GM21381 (cell line): ENCODE measurements at regions not wholly inside any gene's neighbourhood (a gene's known extent, or its start where the extent isn't known, plus 50 kb on each side); places are given as distances from the start of the nearest gene placed in this dataset.

Experiments used
- ATAC-seq: cut with Tn5 transposase; IDR thresholded peaks from one replicate; pipeline ENCODE4 v1.9.1; 2021; ENCODE audit warnings: mild to moderate bottlenecking, moderate library complexity; ENCODE audit not compliant: unreplicated experiment

- ATAC-seq: no peak
Measured at GRCh38 chr6:138550346-138550767, 51.1 kb upstream of the NHSL1 start.

- no peak for ATAC-seq
Measured at GRCh38 chr6:138554146-138554545, 54.9 kb upstream of the NHSL1 start.

- no peak for ATAC-seq
Measured at GRCh38 chr6:138555421-138555988, 56.2 kb upstream of the NHSL1 start.

- no peak for ATAC-seq
Measured at GRCh38 chr6:138557147-138557546, 57.9 kb upstream of the NHSL1 start.

- ATAC-seq: no peak
Measured at GRCh38 chr6:138559143-138559542, 59.8 kb upstream of the NHSL1 start.

- no peak for ATAC-seq
Measured at GRCh38 chr6:138560130-138560860, 61.0 kb upstream of the NHSL1 start.

- no peak for ATAC-seq
Measured at GRCh38 chr6:138562691-138563090, 63.4 kb upstream of the NHSL1 start.

DNA sequence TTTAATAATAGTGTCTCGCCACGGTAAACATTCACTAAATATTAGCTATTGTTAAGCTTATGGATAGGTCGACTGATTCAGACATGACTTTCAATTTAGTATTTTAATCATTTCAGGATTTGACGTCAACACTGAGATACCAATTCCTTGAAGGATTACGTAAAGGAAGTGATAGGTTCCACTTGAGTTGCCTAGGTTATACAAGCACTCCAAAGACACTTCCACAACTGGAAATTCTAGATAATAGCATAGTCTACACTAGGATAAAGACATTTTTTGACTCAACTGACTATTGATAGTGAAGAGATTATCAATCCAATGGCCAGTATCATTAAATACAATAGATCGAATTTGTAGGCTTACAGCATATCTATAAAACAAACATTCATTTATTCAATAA lies 63.9 kb upstream of the NHSL1 start:
- no peak for ATAC-seq

- ATAC-seq: no peak
Measured at GRCh38 chr6:138563650-138564049, 64.4 kb upstream of the NHSL1 start.

GRCh38 chr6:138564170-138564721 lies 65.0 kb upstream of the NHSL1 start:
- ATAC-seq: no peak

- no peak for ATAC-seq
Measured at GRCh38 chr6:138567052-138567451, 67.8 kb upstream of the NHSL1 start.

DNA sequence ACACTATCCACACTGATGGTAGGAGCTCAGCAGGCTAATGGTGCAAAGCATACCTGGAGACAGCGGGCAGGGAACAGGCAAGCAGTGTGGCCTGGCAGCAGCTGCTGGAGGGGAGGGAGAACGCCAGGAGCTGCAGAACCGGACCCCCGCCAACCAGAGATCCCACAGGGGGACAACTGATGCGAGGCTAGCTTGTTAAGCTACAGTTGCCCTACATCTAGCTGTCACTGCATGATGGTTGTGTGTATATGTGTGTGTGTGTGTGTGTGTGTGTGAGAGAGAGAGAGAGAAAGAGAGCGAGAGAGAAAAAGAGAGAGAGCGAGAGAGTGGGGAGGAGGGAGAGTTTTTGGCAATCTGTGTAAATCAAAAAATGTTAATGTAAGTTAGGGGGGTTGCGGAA lies 69.7 kb upstream of the NHSL1 start:
- no peak for ATAC-seq

DNA sequence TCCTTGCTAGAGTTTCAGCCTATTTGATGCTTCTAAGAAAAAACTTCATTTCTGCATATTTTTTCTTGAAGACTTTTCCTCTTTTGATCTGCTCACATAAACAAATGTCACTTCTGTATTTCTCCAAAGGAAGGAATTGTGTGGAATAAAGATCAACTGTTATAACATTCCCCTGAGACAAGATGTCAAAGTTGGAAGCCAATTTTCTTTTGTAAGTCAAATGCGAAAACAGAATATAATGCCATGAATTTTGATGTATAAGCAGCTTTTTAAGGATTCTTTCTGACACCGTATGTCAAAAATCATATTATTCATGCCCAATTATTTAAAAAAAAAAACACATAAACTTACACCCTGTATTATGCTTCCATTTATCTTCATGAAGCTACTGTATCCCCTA lies 70.3 kb upstream of the NHSL1 start:
- no peak for ATAC-seq

DNA sequence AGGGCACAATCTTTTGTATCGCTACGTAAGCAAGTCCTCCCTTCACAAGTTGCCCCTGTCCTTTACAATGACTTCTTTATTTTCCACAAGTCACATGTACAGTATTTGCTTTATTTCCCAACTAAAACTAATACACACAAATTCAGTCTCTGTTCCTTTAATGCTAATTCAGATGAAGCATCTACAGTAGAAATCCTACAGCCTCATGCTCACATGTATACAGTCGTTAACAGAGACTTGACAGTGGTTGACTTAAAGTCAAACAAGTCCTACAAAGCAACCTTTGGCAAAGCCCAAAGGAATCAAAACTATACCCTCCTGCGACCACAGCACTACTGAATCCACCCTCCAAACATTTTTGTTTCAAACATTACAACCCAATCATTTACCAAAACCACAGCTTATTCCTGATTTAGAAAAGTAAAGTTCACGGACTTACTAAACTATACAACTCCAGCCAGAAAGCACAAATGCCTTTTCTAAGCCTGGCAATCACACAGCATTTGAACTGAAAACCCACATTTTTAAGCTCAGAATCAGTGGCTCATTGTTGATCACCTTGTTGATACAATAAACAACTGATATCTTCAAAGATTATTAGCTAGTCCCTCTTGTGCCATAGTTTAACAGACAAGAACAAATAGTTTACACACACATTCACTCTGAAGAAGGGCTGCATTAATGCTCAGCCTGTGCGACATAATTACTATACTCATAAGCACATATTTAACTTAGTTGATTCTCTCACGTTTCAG lies 70.9 kb upstream of the NHSL1 start:
- no peak for ATAC-seq

DNA sequence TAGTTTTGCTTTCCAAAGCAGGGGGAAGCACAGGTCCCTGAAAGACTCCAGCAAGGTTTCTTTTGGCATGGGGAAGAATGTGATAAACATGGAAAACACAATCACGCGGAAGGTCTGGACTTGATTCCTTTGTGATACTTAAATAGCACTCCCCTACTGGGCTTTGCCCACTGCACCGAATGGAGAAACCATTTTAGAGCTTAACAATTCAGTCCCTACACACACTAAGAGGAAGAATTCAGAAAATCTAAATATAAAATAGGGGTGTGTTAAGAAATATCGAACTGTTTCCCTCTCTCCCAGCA lies 71.4 kb upstream of the NHSL1 start:
- no peak for ATAC-seq

GRCh38 chr6:138571181-138571580 lies 71.9 kb upstream of the NHSL1 start:
- ATAC-seq: no peak

DNA sequence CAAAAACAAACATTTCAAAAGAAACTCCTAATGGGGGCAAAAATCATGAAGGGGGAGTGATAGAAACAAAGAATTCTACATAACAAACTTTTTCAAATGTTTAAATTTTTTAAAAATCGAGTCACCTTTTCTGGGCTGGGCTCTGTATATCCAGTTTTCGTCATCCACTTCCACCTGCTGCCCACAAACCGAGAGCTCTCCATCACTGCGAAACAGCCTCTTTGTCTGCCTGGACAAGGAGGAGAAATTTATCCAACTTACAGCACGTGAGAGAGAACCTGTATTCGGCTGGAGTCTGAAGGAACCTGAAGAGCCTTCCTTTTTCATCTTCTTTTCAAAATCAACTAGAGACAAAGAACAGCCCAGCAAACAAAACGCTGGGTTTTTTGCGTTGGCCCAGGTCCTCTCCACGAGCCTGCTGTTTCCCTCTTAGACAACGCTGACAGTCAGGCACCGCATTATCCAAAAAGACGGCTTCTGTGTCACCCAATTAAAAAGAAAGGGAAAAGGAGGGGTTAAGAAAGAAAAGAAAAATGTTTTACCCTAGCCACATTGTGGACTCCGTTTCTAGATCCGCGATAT lies 72.4 kb upstream of the NHSL1 start:
- ATAC-seq: no peak

GRCh38 chr6:138572167-138572875 lies 73.0 kb upstream of the NHSL1 start:
- no peak for ATAC-seq

DNA sequence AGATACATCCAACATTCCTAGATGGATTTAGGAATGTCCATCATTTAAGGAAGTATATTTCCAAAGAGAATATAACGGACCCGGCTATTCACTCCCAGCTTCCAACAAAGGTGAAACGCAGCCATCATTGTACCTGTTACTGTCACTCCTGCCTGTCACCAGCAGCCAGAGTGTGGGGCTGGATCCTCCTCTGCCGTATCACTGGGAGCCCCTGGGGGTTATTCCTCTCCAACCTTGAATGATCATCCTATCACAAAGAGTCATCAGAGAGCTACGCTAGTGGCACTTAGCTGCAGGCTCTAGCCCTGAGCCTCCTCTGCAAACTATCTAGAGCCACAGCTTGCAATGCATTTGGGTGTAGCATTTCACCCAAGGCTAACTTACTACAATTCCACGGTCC lies 73.6 kb upstream of the NHSL1 start:
- ATAC-seq: no peak

GRCh38 chr6:138575257-138575656 lies 76.0 kb upstream of the NHSL1 start:
- ATAC-seq: no peak

- no peak for ATAC-seq
Measured at GRCh38 chr6:138576313-138576712, 77.0 kb upstream of the NHSL1 start.
